Erythroblast (primary cell): ENCODE measurements at regions not wholly inside any gene's neighbourhood (a gene's known extent, or its start where the extent isn't known, plus 50 kb on each side); places are given as distances from the start of the nearest gene placed in this dataset.

Source experiments
- GATA1 ChIP-seq: IDR thresholded peaks from 2 replicates; pipeline ENCODE4 v1.6.1; 2011; ENCODE audit warnings: low read depth, mild to moderate bottlenecking, control low read depth, low read length, moderate library complexity
- POLR2A ChIP-seq: IDR thresholded peaks from 2 replicates; pipeline ENCODE4 v1.6.1; 2011; ENCODE audit warnings: mild to moderate bottlenecking, low read length

GRCh38 chrX:10831716-10832502, 211.5 kb upstream of the MID1 start:
- no peak for TF ChIP-seq POLR2A
- TF ChIP-seq GATA1: no peak
